Medulla oblongata (tissue), 1 donor: ENCODE measurements at regions not wholly inside any gene's neighbourhood (a gene's known extent, or its start where the extent isn't known, plus 50 kb on each side); places are given as distances from the start of the nearest gene placed in this dataset.
"Not testable (repeated sequence)": the region's sequence is repeated elsewhere in the genome, so short reads cannot be mapped to it uniquely, and the experiment has no call there.

ENCODE experiments used
- DNase-seq: peaks from one replicate; pipeline ENCODE4 v3.0.0-alpha.2; 2015; ENCODE audit errors: extremely low spot score

DNA sequence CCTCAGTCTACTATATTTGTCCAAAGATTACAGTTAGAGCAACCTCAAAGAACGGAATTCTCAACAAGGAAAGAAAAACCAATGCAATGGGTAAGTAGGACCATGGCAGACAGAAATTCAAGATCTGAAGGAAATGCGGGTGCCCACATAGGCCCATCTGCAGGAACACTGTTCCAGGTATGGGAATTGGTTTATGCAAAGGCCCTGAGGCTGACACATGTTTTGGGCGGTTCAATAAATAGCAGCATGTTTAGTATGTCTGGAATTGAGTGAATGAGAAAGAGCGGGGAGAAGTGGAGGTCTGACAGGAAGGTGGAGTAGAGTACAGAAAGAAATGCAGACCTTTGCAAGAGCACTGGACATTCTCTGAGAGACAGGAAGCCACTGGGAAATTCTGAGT, 164.7 kb upstream of the KLF12 start:
- no peak for DNase-seq

GRCh38 chr13:74289861-74290773, 155.9 kb upstream of the KLF12 start:
- peak; percentile 88 for DNase-seq

- no peak for DNase-seq
Observed at GRCh38 chr13:74289107-74289506, 154.9 kb upstream of the KLF12 start.

DNA sequence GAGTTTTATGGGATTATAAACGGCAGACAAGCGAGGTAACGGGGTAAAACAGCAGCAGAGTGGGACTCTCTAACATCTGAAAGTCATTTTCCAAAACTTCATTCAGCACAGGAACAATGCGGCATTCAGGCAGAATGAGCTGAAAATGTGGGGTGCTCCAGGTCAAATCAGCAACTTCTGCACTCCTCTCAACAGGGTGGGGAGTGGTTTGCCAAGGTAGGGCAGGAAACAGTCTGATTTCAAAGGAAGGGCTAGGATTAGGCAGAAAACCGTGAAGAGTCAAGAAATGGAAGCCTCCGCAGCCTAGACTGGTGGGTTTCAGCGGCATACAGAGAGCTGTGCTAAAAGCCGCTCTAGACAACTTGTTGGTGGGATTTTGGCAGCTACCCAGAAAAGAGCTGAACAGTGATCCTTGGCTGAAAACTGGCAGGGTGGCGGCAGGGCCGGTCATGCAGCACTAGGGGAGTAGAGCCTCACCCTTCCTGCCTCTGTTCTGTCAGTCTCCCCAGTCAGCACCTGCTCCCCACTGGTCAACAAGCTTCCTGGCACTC, 154.2 kb upstream of the KLF12 start:
- DNase-seq = peak; percentile 62

- DNase-seq = peak; percentile 94
Observed at GRCh38 chr13:74287724-74288169, 153.5 kb upstream of the KLF12 start.

- DNase-seq = no peak
Observed at GRCh38 chr13:74280795-74281490, 146.7 kb upstream of the KLF12 start.

DNA sequence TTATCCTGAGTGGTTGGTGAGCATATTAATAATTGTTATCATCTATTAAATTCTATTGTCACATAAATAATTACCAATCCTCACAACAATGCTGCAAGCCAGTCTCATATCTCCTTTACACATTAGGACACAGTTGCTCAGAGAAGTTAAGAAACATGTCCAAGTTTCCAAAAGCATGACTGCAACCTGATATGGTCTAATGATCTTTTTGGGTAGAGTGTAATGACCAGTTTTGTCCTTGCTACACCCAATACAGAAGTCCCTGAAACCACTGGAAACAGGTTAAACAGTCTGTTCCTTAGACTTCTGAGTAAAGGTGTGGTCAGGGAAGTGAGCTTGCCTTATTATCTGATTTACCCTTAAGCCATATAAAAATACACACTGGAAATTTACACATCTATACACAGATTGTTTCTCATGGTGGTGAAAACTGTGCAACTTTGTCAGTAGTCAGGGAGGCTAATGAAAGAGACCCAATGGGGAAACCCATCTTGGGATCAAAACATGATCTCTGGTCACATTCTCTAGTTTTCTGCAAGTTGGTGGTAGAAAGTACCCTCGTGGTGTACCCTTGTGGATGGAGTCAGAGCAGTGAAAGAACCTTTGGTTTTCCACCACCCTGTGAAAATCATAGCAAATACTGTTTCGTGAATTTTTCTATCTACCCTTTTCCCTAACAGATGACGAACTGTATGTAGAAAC, 146.0 kb upstream of the KLF12 start:
- no peak for DNase-seq

DNA sequence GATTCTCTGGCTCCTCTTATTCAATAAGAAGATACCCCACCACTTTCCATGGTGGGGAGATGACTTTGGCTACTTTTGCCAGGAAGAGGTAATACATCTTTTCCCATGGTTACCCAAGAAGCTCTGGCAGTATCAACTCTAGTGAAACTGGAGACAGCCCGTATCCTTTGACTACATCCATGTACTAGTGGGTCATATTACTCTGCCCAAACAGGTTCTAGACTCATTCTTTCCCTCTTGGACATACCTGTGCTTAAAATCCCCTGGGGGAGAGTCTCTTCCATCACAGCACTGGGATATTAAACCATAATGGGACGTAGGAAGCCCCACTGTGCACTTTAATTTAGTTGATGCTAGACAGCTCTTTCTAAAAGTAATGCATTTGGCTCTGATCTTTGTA, 144.7 kb upstream of the KLF12 start:
- DNase-seq = no peak

GRCh38 chr13:74274916-74275315, 140.7 kb upstream of the KLF12 start:
- DNase-seq = no peak

DNA sequence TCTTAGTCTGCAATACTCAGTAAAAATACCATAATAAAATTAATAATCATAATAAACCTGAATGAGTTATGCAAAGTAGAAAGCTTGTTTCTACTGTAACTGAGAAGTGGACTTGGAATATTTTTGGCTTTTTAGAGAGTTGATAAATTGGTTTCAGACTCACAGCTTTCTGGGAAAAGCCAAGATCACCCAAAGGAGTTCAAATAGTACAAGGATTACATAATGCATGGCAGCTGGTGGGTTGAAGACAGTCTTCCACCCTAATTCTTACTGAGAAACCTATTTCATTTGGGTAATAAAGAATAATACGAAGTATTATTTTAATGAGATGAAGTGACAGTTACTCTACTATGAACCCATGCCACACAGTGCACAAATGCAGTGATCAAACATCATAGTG, 139.4 kb upstream of the KLF12 start:
- DNase-seq = no peak

GRCh38 chr13:74272826-74273225, 138.6 kb upstream of the KLF12 start:
- no peak for DNase-seq

- DNase-seq = no peak
Observed at GRCh38 chr13:74270018-74270417, 135.8 kb upstream of the KLF12 start.

GRCh38 chr13:74266861-74267260, 132.7 kb upstream of the KLF12 start:
- no peak for DNase-seq

DNA sequence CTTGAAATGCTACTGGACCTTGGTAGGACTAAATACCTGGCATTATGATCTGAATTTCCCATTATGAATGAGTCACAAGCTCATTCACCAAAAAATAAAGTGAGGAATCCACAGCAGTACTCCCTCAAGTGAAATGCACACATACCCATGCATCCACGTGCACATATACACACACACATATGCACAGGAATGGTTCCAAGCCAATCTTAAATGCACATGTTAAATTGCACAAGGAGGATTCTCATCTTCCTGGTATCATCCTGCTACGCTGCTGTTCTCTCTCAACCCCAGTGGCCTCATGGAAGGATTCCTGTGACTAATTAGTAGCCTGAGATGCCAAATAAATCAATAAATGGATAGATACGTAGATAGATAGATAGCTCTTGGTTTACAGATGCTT, 132.1 kb upstream of the KLF12 start:
- DNase-seq = no peak

- no peak for DNase-seq
Observed at GRCh38 chr13:74264333-74264732, 130.1 kb upstream of the KLF12 start.

DNA sequence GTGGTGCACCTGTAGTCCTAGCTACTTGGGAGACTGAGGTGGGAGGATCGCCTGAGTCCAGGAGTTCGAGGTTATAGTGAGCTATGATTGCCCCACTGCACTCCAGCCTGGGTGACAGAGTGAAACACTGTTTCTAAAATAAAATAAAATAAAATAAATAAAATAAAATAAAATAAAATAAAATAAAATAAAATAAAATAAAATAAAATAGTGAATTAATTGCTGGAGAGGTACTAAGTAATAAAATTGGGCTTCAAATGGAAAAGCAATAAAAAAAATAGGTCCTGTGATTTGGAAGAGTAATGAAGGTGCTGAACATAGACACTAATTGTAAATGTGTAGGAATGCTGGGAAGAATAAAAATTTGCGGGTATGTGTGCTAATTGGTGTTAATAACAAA, 126.2 kb upstream of the KLF12 start:
- DNase-seq = not testable (repeated sequence)

GRCh38 chr13:74259641-74260040, 125.4 kb upstream of the KLF12 start:
- DNase-seq = no peak

DNA sequence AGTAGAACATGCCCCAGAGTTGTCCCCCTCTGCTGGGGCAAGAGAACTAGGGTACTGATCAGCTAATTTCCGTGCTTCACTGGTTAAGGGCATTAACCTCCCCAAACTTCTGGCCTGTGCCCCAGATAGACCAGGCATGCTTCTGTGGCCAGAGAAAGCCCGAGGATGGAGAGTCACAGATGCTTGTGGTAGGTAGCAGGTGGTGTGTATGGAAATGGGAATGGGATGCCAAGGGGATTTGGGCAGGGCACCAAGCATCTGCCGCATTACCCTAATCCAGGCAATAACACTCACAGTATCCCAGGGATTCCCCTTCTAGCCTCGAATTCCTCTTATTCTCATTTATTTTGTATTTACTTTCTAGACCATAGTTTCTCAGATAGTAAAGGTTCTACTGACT, 124.8 kb upstream of the KLF12 start:
- DNase-seq = no peak

DNA sequence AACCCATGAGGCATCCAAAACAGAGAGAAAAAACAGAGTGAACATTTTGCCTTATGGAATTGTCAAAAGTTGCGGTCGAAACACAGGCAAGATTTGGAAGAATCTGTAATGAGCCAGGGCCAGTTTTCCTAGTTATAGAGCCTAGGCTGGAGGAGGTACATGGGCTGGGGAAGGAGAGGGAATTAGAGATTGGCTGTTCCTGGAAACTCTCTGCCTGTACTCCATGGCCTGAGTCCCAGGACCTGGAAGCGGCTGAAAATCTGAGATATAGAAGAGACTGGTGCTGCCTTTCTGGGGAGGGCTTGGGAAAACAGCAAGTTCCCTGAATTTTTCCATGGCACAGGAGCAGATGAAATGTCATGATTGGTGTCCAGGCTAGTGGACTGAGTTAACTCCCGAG, 122.8 kb upstream of the KLF12 start:
- no peak for DNase-seq

- DNase-seq = no peak
Observed at GRCh38 chr13:74253161-74253560, 119.0 kb upstream of the KLF12 start.

DNA sequence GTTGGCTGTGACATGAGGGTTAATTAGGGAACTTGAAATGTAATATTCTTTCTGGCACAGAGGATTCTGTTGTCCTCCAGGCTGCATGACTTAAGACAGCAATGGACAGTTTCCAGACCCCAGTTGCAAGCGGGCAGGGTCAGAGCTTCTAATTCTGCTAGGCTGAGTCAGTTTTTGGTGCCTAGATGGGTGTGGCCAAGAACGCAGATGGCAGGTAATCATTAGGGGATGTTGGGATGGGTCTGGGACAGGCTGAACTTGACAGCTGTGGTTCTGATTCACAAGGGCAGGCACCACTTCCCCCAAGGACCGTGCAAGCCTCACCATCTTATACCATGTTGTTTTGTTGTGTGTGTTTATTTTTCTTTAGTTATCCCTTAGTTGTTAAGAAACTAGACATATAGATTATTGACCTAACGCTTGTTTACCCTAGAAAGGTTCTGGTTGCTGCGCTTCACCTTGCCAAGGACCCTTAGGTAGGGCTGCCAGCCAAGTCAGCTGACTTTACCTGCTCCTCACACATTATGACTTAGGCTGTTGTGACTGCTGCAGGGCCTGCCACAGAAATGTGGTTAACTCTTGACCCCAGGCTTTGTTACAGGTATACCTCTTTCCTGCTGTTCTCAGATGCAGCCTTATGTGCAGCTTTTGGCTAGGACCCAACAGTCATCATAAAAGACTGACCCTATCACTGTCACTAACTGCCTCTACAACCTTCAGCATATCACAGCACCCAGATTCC, 117.7 kb upstream of the KLF12 start:
- no peak for DNase-seq
